ENCODE measurements at regions not wholly inside any gene's neighbourhood (a gene's known extent, or its start where the extent isn't known, plus 50 kb on each side); places are given as distances from the start of the nearest gene placed in this dataset.

DNA sequence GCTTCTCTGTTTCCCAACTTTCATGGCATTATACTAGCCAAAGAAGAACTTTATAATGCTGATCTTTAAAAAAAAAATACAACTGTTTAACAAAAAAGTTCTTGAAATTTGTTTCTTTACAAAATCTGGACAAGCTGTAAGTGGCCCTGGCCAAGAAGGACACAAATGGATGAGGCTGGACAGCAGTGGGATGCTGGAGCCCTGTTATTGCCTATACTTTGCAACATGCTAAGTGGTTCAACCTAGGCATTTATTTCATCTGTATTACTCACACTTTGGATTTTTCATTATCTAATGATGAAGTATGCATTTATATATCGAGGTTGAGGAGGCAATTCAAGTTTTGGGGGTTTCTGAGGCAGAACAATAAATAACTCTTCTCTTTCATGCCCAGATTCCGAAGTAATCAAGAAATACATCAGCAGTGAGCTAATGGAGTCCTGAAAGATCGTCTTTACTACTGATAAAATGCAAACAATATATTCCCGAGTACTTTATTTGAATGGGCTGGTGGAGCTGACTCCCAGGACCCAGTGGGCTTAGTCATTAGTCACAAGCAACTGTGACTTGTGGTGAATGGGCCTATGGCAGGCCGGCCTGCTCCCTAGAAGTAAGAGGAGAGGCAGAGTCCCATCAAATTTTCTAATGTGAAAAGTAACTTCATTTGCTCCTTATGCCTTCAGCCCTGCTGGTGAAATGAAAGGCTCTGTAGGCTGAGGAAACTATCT is 177.3 kb upstream of the DPH6 start:
- intact Hi-C loops (cut with DNase I) = no loop called here
- H3K4me3 ChIP-seq = no peak overlapping the region
- H3K4me1 ChIP-seq = no peaks in the 10 kb centered on the region
- H3K27ac ChIP-seq = no peak overlapping the region
- H3K36me3 ChIP-seq = no peaks in the 10 kb centered on the region
- TF ChIP-seq, protein P1, sequence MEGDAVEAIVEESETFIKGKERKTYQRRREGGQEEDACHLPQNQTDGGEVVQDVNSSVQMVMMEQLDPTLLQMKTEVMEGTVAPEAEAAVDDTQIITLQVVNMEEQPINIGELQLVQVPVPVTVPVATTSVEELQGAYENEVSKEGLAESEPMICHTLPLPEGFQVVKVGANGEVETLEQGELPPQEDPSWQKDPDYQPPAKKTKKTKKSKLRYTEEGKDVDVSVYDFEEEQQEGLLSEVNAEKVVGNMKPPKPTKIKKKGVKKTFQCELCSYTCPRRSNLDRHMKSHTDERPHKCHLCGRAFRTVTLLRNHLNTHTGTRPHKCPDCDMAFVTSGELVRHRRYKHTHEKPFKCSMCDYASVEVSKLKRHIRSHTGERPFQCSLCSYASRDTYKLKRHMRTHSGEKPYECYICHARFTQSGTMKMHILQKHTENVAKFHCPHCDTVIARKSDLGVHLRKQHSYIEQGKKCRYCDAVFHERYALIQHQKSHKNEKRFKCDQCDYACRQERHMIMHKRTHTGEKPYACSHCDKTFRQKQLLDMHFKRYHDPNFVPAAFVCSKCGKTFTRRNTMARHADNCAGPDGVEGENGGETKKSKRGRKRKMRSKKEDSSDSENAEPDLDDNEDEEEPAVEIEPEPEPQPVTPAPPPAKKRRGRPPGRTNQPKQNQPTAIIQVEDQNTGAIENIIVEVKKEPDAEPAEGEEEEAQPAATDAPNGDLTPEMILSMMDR (IDR thresholded peaks at IDR 0.05) = no peak
- TF ChIP-seq POLR2A (IDR thresholded peaks at IDR 0.05) (no peak), POLR2AphosphoS5 (IDR thresholded peaks at IDR 0.05) (no peak), EP300 (IDR thresholded peaks at IDR 0.05) (no peak)
- no peaks in the 10 kb centered on the region for H3K9me3 ChIP-seq
- DNase-seq = no peak
- H3K27me3 ChIP-seq = no peaks in the 10 kb centered on the region
- WGBS, 2 donors = 33 to 65% methylated on average over 5 of the region's 5 CpGs

DNA sequence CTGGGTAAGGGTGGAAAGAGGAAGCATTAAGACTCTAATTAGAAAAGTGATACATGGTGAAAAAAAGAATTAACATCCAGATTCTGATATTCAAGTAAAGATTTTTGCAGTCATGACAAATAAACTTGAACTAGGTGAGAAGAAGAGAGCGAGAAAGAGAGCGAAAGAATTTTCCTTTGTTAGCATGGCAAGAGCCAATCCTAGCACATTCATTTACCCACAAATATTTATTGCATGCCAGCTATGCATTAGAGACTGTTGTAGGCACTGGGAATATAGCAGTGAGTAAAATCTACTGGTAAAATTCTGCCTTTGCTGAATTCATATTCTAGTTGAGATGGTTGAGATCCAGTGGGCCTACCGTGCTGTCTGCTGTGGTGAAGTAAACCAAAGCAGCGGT is 177.9 kb upstream of the DPH6 start:
- no peaks in the 10 kb centered on the region for H3K36me3 ChIP-seq
- H3K9me3 ChIP-seq = no peaks in the 10 kb centered on the region
- 93 to 97% methylated on average over 4 of the region's 4 CpGs for WGBS, 2 donors
- H3K4me3 ChIP-seq = no peak overlapping the region
- TF ChIP-seq EP300 (IDR thresholded peaks at IDR 0.05) (no peak), POLR2AphosphoS5 (IDR thresholded peaks at IDR 0.05) (no peak), POLR2A (IDR thresholded peaks at IDR 0.05) (no peak)
- TF ChIP-seq, protein P1 (IDR thresholded peaks at IDR 0.05) = no peak
- no peaks in the 10 kb centered on the region for H3K27me3 ChIP-seq
- H3K27ac ChIP-seq = no peak overlapping the region
- no peaks in the 10 kb centered on the region for H3K4me1 ChIP-seq
- DNase-seq = no peak
- intact Hi-C loops (cut with DNase I) = no loop called here

DNA sequence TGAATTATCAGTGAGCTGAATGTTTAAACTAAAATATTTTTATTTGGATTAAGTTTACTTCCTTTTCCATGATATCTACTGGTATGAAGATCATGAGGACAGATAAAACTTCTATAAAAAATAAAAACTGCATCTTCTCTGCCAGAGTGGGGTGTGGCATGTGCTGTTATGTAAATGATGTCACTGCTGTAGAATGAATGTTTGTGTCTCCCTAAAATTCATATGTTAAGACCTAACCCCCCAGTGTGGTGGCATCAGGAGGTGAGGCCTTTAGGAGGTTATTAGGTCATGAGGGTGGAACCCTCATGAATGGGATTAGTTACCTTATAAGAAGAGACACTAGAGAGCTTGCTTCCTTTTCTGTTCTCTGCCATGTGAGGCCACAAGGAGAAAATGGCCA is 178.7 kb upstream of the DPH6 start:
- no peak overlapping the region for H3K4me3 ChIP-seq

DNA sequence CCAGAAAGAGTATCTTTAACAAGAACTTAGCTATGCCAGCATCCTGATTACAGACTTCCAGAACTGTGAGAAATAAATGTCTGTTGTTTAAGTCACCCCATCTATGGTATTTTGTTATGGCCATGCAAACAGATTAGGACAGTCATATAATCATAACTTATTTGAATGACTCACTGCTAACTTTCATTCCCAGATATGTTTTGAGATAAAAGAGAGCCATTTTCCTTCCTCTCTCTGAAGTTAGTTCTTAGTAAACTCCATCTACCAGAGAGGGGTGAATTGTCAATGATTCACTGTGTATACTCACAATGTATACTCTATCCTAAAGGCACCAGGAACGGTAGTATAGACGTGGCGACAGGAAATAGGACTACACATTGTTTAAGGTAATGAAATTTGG is 179.4 kb upstream of the DPH6 start:
- intact Hi-C loops (cut with DNase I) = no loop called here
- 29 to 77% methylated on average over 3 of the region's 3 CpGs for WGBS, 2 donors
- H3K27me3 ChIP-seq = no peaks in the 10 kb centered on the region
- no peak for DNase-seq
- H3K4me3 ChIP-seq = no peak overlapping the region
- H3K27ac ChIP-seq = no peak overlapping the region
- H3K36me3 ChIP-seq = no peaks in the 10 kb centered on the region
- no peaks in the 10 kb centered on the region for H3K9me3 ChIP-seq
- no peaks in the 10 kb centered on the region for H3K4me1 ChIP-seq
- TF ChIP-seq POLR2A (IDR thresholded peaks at IDR 0.05) = no peak
- TF ChIP-seq EP300 (IDR thresholded peaks at IDR 0.05) = no peak
- TF ChIP-seq POLR2AphosphoS5 (IDR thresholded peaks at IDR 0.05) = no peak
- TF ChIP-seq, protein P1 (IDR thresholded peaks at IDR 0.05) = no peak

More for the DNA sequence above, 178.7 kb upstream of the DPH6 start:
- H3K27me3 ChIP-seq = no peaks in the 10 kb centered on the region
- TF ChIP-seq, protein P1 (IDR thresholded peaks at IDR 0.05) = no peak
- TF ChIP-seq POLR2A (IDR thresholded peaks at IDR 0.05) = no peak
- no peak for TF ChIP-seq POLR2AphosphoS5 (IDR thresholded peaks at IDR 0.05)
- no peak for TF ChIP-seq EP300 (IDR thresholded peaks at IDR 0.05)
- H3K36me3 ChIP-seq = no peaks in the 10 kb centered on the region
- no peaks in the 10 kb centered on the region for H3K4me1 ChIP-seq
- H3K27ac ChIP-seq = no peak overlapping the region
- no peak for DNase-seq
- no peaks in the 10 kb centered on the region for H3K9me3 ChIP-seq
- intact Hi-C loops (cut with DNase I) = no loop called here

DNA sequence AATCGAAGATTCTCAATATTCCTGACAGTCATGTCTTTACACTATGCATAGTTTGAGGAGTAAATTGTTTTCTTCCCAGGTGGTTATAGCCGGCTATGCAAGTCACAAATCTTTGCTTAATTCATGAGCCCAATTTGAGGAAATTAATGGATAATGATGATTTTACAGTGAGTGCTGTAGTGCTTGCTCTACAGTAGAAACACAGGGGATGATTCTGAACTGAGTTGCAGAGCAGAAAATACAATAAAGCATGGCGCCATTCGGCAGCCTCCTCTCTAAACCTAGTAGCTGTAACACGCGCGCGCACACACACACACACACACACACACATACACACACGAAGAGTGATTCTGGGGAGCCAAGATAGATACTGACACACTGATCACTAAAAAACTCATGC is 181.7 kb upstream of the DPH6 start:
- Histone ChIP-seq H3K9me3 (no peaks in the 10 kb centered on the region), H3K4me3 (no peak overlapping the region), H3K27me3 (no peaks in the 10 kb centered on the region), H3K36me3 (no peaks in the 10 kb centered on the region), H3K4me1 (no peaks in the 10 kb centered on the region), H3K27ac (no peak overlapping the region)
- DNase-seq = no peak
- TF ChIP-seq POLR2A (IDR thresholded peaks at IDR 0.05) (no peak), EP300 (IDR thresholded peaks at IDR 0.05) (no peak), POLR2AphosphoS5 (IDR thresholded peaks at IDR 0.05) (no peak)
- TF ChIP-seq, protein P1 (IDR thresholded peaks at IDR 0.05) = no peak
- 81 to 90% methylated on average over 9 of the region's 9 CpGs for WGBS, 2 donors
- intact Hi-C loops (cut with DNase I) = no loop called here
